ENCODE measurements at regions not wholly inside any gene's neighbourhood (a gene's known extent, or its start where the extent isn't known, plus 50 kb on each side); places are given as distances from the start of the nearest gene placed in this dataset.
"Not testable (repeated sequence)": the region's sequence is repeated elsewhere in the genome, so short reads cannot be mapped to it uniquely, and the experiment has no call there.

DNA sequence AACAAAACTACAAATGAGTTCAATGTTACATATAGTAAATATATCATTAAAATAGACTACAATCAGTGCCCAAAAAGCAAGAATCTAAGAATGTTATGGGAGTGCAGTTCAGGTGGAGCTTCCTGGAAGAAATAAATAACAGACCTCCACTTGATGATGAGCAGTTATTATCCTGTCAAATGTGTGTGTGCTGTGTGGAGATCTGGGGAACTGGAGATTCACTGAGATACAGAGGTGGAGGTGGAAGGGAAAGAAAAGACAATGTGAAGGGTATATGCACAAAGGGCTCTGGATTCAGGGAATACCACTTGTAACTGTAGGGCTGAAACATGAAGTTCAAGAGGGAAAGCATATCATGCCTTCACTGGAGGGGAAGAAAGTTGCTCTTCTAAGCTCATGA, 331.1 kb downstream of the SEMA3D start:
- POLR2A ChIA-PET, result no interaction called here
- TF ChIP-seq, protein P1, sequence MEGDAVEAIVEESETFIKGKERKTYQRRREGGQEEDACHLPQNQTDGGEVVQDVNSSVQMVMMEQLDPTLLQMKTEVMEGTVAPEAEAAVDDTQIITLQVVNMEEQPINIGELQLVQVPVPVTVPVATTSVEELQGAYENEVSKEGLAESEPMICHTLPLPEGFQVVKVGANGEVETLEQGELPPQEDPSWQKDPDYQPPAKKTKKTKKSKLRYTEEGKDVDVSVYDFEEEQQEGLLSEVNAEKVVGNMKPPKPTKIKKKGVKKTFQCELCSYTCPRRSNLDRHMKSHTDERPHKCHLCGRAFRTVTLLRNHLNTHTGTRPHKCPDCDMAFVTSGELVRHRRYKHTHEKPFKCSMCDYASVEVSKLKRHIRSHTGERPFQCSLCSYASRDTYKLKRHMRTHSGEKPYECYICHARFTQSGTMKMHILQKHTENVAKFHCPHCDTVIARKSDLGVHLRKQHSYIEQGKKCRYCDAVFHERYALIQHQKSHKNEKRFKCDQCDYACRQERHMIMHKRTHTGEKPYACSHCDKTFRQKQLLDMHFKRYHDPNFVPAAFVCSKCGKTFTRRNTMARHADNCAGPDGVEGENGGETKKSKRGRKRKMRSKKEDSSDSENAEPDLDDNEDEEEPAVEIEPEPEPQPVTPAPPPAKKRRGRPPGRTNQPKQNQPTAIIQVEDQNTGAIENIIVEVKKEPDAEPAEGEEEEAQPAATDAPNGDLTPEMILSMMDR (IDR thresholded peaks at IDR 0.05), result no peak
- no peak overlapping the region for H3K27ac Mint-ChIP-seq
- no peak overlapping the region for H3K4me3 Mint-ChIP-seq
- DNase-seq (no peak), ATAC-seq (ENCODE audit: low read depth) (no peak)
- intact Hi-C loops (cut with micrococcal nuclease), result no loop called here
- H3K36me3 Mint-ChIP-seq (ENCODE audit: low read depth), result no peaks in the 10 kb centered on the region
- no peaks in the 10 kb centered on the region for H3K4me1 Mint-ChIP-seq
- no peaks in the 10 kb centered on the region for H3K27me3 Mint-ChIP-seq
- no peaks in the 10 kb centered on the region for H3K9me3 Mint-ChIP-seq
- CTCF ChIA-PET, result no interaction called here

DNA sequence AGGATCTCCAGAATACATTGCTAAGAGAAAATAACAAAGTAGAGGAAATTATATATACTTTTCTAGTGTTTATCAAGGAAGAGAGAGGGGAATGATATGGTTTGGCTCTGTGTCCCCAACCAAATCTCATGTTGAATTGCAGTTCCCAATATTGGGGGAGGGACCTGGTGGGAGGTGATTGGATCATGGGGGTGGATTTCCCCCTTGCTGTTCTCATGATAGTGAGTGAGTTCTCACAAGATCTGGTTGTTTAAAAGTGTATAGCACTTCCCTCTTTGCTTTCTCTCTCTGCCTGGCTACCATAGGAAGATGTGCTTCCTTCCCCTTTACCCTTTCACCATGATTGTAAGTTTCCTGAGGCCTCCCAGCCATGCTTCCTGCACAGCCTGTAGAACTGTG, 337.9 kb downstream of the SEMA3D start:
- intact Hi-C loops (cut with micrococcal nuclease), result not testable (repeated sequence)

GRCh38 chr7:84848219-84848973, 338.5 kb downstream of the SEMA3D start:
- Mint-ChIP-seq H3K36me3 (ENCODE audit: low read depth) (no peaks in the 10 kb centered on the region), H3K27ac (no peak overlapping the region)
- intact Hi-C loops (cut with micrococcal nuclease), result no loop called here

More for the DNA sequence above, 337.9 kb downstream of the SEMA3D start:
- H3K27ac Mint-ChIP-seq; H3K27me3 Mint-ChIP-seq; DNase-seq; ATAC-seq (ENCODE audit: low read depth); POLR2A ChIA-PET; H3K4me1 Mint-ChIP-seq; CTCF ChIA-PET; H3K4me3 Mint-ChIP-seq; H3K36me3 Mint-ChIP-seq (ENCODE audit: low read depth); H3K9me3 Mint-ChIP-seq: not testable (repeated sequence)

GRCh38 chr7:84847790-84848189, 339.1 kb downstream of the SEMA3D start:
- no peak overlapping the region for H3K4me3 Mint-ChIP-seq
- TF ChIP-seq, protein P1 (IDR thresholded peaks at IDR 0.05), result no peak
- POLR2A ChIA-PET, result no interaction called here
- intact Hi-C loops (cut with micrococcal nuclease), result no loop called here
- H3K4me1 Mint-ChIP-seq, result no peaks in the 10 kb centered on the region
- ATAC-seq (ENCODE audit: low read depth), result no peak
- peaks cover 2% of the 10 kb centered on the region for H3K9me3 Mint-ChIP-seq
- H3K27me3 Mint-ChIP-seq, result no peaks in the 10 kb centered on the region
- H3K27ac Mint-ChIP-seq, result no peak overlapping the region
- H3K36me3 Mint-ChIP-seq (ENCODE audit: low read depth), result no peaks in the 10 kb centered on the region
- CTCF ChIA-PET, result no interaction called here
- no peak for DNase-seq

More at GRCh38 chr7:84848219-84848973, 338.5 kb downstream of the SEMA3D start:
- ChIA-PET CTCF (no interaction called here), POLR2A (no interaction called here)
- ATAC-seq (ENCODE audit: low read depth) (no peak), DNase-seq (no peak)
- Mint-ChIP-seq H3K4me1 (no peaks in the 10 kb centered on the region), H3K27me3 (no peaks in the 10 kb centered on the region), H3K9me3 (peaks cover 2% of the 10 kb centered on the region), H3K4me3 (no peak overlapping the region)
- TF ChIP-seq, protein P1 (IDR thresholded peaks at IDR 0.05), result no peak

DNA sequence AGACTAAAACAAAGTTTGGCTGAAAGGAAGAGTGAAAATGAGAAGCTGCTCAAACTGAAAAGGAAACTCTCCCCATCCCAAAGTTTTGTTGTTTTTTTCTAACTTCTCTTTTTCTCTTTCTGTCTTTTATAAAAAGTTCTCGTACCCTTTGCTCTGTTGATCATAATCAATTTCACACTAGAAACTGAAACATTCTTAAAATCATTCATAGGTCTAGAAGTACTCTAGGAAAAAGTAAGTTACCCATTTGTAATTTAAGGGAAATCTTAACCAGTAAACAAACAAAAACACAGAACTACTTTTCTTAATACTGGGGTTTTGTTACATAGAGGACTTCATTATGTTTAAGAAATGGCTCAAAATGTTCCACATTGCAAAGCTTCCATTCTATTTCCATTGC, 339.8 kb downstream of the SEMA3D start:
- H3K4me3 Mint-ChIP-seq, result no peak overlapping the region
- no peaks in the 10 kb centered on the region for H3K4me1 Mint-ChIP-seq
- H3K9me3 Mint-ChIP-seq, result peaks cover 2% of the 10 kb centered on the region
- ChIA-PET CTCF (no interaction called here), POLR2A (no interaction called here)
- ATAC-seq (ENCODE audit: low read depth) (no peak), DNase-seq (no peak)
- TF ChIP-seq, protein P1 (IDR thresholded peaks at IDR 0.05), result no peak
- H3K36me3 Mint-ChIP-seq (ENCODE audit: low read depth), result no peaks in the 10 kb centered on the region
- H3K27ac Mint-ChIP-seq, result no peak overlapping the region
- intact Hi-C loops (cut with micrococcal nuclease), result no loop called here
- H3K27me3 Mint-ChIP-seq, result no peaks in the 10 kb centered on the region

DNA sequence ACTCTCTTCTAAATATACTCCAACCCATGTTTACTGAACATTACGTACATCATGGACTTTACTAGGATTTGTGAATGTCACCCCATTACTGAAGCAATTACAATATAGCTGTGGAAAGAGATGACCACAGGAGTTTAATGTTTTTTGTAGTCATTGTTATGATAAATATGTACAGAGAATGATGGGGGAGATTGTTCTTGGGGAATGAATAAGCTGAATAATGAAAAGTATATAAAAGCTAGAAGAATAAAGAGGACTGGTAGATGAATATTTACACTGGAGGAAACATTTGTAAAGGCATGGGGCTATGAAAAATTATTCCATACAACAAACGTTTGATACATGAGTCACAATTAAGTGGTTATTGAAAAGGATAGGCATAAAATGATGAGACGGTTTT, 340.9 kb downstream of the SEMA3D start:
- no peak overlapping the region for H3K27ac Mint-ChIP-seq
- ChIA-PET CTCF (no interaction called here), POLR2A (no interaction called here)
- TF ChIP-seq, protein P1 (IDR thresholded peaks at IDR 0.05), result no peak
- no peak for DNase-seq
- H3K27me3 Mint-ChIP-seq, result no peaks in the 10 kb centered on the region
- H3K9me3 Mint-ChIP-seq, result peaks cover 2% of the 10 kb centered on the region
- no peaks in the 10 kb centered on the region for H3K4me1 Mint-ChIP-seq
- intact Hi-C loops (cut with micrococcal nuclease), result no loop called here
- H3K36me3 Mint-ChIP-seq (ENCODE audit: low read depth), result no peaks in the 10 kb centered on the region
- no peak for ATAC-seq (ENCODE audit: low read depth)
- H3K4me3 Mint-ChIP-seq, result no peak overlapping the region
